Activated CD4-positive, alpha-beta T cell treated with anti-CD3 and anti-CD28 coated beads, Interleukin-2, amount 50 U/mL, for 16 hours (primary cell): ENCODE measurements at regions not wholly inside any gene's neighbourhood (a gene's known extent, or its start where the extent isn't known, plus 50 kb on each side); places are given as distances from the start of the nearest gene placed in this dataset.
"Not testable (repeated sequence)": the region's sequence is repeated elsewhere in the genome, so short reads cannot be mapped to it uniquely, and the experiment has no call there.

Experiments used
- DNase-seq: peaks from one replicate; pipeline ENCODE4 v3.0.0-alpha.2; 2020

- DNase-seq: peak; percentile 3
Measured at GRCh38 chr4:31022702-31023101, 302.5 kb downstream of the PCDH7 start.

- DNase-seq: no peak
Measured at GRCh38 chr4:31023109-31023508, 302.9 kb downstream of the PCDH7 start.

GRCh38 chr4:31023742-31024141, 303.6 kb downstream of the PCDH7 start:
- DNase-seq: no peak

DNA sequence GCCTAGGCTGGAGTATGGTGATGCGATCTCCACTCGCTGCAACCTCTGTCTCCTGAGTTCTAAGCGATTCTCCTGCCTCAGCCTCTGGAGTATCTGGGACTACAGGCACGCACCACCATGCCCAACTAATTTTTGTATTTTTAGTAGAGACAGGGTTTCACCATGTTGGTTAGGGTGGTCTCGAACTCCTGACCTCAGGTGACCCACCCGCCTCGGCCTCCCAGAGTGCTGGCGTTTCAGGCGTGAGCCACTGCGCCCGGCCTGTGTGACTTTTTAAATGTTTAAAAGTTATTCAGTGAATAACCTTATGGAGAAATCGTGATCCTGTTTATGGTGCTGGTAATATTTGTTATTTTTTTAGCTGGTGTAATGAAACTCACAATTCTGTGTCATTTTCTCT, 304.6 kb downstream of the PCDH7 start:
- not testable (repeated sequence) for DNase-seq

DNA sequence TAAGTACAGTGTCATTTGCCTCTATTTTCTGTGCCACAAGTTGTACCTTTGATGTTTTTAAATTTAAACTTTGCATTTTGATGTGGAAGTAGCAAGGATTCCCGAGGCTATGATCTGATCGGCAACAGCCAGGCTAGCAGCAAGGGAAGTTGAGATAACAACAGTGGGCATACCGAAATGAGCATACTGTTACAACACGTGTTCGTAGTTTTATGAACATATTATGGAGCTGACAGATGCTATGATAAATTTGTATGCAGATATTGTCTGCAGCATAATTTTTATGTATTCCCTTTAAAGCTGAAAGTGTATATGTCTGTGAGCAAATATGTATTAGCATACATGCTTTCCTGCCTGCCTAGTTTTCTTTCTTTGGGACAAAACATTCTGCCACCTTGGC, 306.1 kb downstream of the PCDH7 start:
- no peak for DNase-seq

GRCh38 chr4:31034550-31034949, 314.4 kb downstream of the PCDH7 start:
- no peak for DNase-seq

- DNase-seq: no peak
Measured at GRCh38 chr4:31035761-31036160, 315.6 kb downstream of the PCDH7 start.

DNA sequence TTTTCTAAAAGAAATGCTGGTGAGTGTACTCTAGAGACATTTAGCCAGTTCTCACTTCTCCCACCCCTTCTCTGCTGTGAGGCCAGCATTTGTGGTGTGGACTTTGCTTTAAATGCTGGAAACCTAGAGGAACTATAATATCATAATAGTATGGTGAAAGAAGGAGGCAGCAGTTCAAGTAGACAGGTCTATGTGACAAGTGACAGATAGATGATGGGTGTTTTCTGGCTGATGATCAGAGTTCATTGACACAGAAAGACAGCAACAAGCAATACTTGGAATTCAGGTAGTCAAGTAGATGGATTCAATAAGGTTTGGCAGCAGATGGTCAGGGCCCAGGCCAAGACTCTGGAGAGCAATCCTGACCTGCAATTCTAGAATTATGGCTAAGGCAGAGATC, 317.5 kb downstream of the PCDH7 start:
- DNase-seq: no peak

DNA sequence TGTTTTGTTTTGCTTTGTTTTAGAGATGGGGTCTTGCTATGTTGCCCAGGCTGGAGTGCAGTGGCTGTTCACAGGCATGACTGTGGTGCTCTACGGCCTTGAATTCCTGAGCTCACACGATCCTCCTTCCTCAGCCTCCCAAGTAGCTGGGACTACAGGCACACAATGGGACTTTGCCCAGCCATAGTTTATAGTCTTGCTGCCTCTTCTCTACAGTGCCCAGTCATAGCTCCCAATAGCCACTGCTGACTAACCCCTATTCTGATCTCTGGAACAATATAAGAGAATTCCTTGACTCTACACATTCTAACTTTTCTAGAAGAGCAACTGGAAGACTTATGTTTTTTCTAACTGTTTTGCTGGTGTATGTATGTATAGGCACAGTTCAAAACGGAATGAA, 319.2 kb downstream of the PCDH7 start:
- no peak for DNase-seq

DNA sequence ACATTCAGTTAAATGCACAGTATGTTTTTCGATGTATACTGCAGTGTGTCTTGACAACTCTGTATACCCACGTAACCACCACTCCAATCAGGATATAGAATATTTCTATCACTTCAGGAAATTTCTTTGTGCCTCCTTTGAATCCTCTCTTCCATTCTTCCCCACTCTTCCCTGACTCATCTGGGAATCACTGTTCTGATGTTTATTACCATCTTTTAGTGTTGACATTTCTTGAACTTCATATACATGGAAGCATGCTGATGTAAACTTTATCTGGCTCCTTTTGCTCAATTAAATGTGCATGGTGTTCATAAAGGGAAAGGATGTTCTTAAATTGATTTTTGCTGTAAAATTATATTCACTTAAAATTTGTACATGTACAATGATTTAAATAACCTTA, 319.9 kb downstream of the PCDH7 start:
- no peak for DNase-seq

DNA sequence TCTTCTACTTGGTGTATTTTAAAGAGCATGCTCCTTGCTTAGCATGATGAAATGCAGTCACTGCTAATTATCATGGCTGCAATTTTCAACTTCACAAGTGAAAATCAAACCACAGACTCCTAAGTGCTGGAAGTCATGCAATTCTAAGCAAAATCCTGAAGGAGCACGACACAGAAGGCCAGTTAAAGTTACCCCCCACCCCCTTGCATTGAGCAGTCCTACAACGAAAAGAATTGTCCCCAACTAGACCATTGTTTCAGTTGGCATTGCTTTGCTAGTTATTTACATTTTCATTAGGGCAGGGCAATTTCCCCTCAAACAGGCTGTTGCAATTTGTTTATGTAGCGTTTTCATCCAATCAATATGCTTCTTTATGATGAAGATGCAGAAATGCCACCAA, 321.2 kb downstream of the PCDH7 start:
- no peak for DNase-seq

GRCh38 chr4:31041853-31042252, 321.7 kb downstream of the PCDH7 start:
- DNase-seq: no peak

- DNase-seq: no peak
Measured at GRCh38 chr4:31043382-31044062, 323.4 kb downstream of the PCDH7 start.

GRCh38 chr4:31045151-31045550, 325.0 kb downstream of the PCDH7 start:
- no peak for DNase-seq

DNA sequence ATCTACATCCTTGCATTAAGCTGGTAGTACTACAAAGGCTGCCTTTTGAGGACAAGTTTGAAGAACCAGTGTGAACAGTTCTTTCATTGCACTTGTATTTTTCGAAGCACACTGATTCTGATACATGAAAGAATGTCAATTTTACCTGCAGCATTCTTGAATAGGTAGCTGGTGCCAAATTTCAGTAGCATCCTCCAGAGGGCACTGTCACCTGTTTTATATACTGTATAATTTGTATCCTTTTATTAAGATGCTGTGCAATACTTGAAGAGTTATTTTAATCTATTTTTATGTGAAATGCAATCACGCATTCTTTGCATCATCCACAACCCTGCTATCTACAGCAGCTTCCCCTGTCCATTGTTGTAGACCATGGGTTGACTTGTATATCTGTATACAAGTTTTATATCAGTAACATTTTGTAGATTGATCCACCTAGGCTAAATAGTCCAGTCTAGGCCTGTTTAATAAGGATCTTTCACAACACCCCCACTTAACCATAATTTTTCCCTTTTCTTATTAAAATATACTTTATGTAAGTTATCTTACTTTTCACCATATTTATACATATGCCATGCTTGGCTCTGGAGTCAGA, 325.7 kb downstream of the PCDH7 start:
- DNase-seq: no peak

DNA sequence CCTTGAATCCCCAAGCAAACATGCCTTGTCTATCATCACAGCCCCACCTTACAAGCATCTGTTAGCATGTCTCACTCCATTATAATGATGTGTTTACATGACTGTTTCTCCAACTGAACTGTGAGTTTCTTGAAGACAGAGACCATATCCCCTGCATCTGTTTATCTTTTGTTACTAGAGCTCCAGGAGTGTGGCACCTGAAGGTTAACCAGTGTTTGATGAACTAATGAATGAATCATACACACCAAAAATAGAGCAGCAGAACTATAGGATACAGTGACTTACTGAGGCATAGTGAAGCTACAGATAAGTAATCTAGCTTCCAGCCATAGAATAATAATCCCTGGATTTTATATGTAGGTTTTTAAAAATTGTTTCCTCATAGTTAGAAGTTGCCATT, 331.0 kb downstream of the PCDH7 start:
- no peak for DNase-seq

DNA sequence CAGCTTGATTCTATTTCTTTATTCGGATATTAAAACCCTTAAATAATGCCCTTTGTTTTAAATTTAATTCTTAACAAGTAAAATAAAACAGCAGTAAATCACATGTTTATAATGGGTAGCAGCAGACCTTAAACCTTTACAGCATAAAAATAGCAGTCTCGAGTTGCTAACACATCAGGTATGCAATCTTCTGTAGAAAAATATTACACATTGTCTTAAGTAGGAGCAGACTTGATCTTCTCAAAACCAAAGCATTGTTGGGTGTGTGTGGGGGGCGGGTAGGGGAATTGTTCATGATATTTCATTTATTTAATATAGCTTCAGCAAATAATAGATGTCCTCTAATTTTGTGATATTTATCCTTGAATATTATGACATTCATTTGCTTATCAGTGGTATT, 331.4 kb downstream of the PCDH7 start:
- no peak for DNase-seq

DNA sequence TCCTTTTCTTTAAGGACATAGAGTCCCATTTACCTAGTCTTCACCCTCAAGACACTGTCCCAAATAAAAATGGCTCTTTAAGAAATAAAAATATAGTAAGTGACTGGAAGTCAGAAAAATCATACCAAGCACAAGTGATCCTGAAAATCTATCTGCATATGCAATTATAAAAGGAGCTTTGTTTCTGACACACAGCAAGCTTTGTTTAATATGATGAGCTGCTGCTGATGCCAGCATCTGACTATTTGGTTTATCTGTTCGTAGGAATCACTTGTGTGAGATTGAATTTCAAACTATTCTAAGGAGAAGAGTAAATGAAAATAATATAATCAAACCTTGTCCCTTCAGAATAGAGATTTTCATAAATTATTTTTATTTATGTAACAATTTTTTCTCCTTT, 332.4 kb downstream of the PCDH7 start:
- DNase-seq: no peak

DNA sequence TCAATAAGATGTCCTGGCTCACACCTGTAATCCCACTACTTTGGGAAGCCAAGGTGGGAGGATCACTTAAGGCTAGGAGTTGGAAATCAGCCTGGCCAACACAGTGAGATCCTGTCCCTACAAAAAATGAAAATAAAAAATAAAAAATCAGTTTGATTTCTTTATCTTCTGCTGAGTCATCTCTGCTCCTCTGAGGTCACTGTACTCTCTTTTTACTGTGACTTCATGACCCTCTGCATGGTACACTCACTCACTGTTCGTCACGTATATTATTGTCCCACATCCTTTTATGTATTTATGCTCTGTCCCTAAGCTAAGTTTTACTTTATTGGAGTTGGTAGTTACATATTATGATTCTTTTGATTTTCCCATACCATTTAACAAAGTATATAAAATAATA, 333.3 kb downstream of the PCDH7 start:
- DNase-seq: no peak

DNA sequence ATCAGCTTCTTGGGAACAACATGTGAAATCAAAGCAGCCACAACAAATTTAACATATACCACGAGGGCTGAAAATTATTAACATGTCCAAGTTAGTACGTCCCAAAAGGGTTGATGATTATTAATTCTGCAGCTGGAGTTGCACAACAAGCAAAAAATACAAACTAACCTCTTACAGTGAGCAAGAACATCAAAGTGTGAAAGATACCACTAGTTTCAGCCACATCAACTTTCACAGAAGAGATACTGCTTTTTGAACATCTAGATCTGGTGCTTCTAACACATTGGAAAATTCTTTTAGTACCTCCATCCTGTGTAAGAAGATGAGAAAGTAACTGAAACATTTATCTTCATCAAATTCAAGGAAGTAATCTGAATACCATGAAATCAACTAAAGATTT, 334.1 kb downstream of the PCDH7 start:
- no peak for DNase-seq

DNA sequence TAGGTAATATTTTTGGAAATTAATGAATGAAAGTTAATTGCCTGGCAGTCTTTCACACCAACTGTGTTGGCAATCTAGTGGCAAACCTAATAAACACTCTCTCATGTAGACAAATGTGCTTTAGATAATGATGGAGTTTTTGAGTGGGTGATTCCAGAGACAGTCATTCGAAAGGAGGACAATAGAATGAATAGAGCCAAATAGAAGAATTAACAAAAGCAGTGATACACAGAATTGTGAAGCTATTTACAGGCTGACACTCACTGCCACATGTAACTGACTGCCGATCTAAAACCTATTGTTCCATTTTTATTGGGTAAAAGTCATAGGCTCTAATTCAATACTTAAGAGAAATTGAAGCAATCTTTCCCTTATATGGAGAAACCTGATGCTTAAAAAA, 338.5 kb downstream of the PCDH7 start:
- DNase-seq: no peak

GRCh38 chr4:31059753-31060522, 339.8 kb downstream of the PCDH7 start:
- DNase-seq: no peak

DNA sequence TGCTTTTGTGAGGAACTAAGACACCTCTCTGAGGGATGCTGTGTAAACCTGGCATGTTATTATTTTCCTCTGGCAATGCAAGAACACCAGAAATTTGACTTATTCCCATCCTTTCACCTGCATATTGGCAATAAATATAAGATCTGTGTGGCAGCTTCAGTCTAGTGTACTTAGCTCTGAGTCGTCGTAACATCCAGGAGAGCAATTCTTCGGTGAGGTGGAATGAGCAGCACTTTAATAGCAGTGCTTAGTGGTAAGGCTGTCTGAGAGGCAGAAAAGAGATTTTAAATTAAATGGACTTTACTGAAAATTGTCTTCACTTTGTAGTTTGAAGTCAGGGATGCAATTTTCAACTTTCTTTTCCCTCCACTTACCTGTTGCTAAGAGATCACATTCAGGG, 344.9 kb downstream of the PCDH7 start:
- DNase-seq: no peak
